ENCODE measurements at regions not wholly inside any gene's neighbourhood (a gene's known extent, or its start where the extent isn't known, plus 50 kb on each side); places are given as distances from the start of the nearest gene placed in this dataset.
"Not testable (repeated sequence)": the region's sequence is repeated elsewhere in the genome, so short reads cannot be mapped to it uniquely, and the experiment has no call there.

- Mint-ChIP-seq H3K9me3 (no peaks in the 10 kb centered on the region), H3K4me3 (no peak overlapping the region), H3K27ac (no peak overlapping the region), H3K4me1 (ENCODE audit: low read depth) (no peaks in the 10 kb centered on the region), H3K36me3 (ENCODE audit: low read depth) (no peaks in the 10 kb centered on the region), H3K27me3 (no peaks in the 10 kb centered on the region)
- POLR2A ChIA-PET, result no interaction called here
- ATAC-seq, result no peak
- TF ChIP-seq CTCF (IDR thresholded peaks at IDR 0.05), result no peak
- CTCF ChIA-PET, result no interaction called here
- DNase-seq, result no peak
- intact Hi-C loops (cut with micrococcal nuclease), result no loop called here
These were observed 340.9 kb upstream of the CTSO start for GRCh38 chr4:156294577-156294976.

- Mint-ChIP-seq H3K9me3 (no peaks in the 10 kb centered on the region), H3K27me3 (no peaks in the 10 kb centered on the region), H3K4me1 (ENCODE audit: low read depth) (no peaks in the 10 kb centered on the region), H3K27ac (no peak overlapping the region), H3K4me3 (no peak overlapping the region), H3K36me3 (ENCODE audit: low read depth) (no peaks in the 10 kb centered on the region)
- ChIA-PET POLR2A (no interaction called here), CTCF (no interaction called here)
- DNase-seq (no peak), ATAC-seq (no peak)
- TF ChIP-seq CTCF (IDR thresholded peaks at IDR 0.05), result no peak
- intact Hi-C loops (cut with micrococcal nuclease), result no loop called here
These were observed 340.1 kb upstream of the CTSO start for GRCh38 chr4:156293657-156294297.

GRCh38 chr4:156291317-156291716 is 337.7 kb upstream of the CTSO start:
- Mint-ChIP-seq H3K4me1 (ENCODE audit: low read depth) (no peaks in the 10 kb centered on the region), H3K27ac (no peak overlapping the region), H3K36me3 (ENCODE audit: low read depth) (no peaks in the 10 kb centered on the region), H3K4me3 (no peak overlapping the region), H3K9me3 (peaks cover 2% of the 10 kb centered on the region), H3K27me3 (no peaks in the 10 kb centered on the region)
- POLR2A ChIA-PET, result no interaction called here
- ATAC-seq (no peak), DNase-seq (no peak)
- intact Hi-C loops (cut with micrococcal nuclease), result no loop called here
- CTCF ChIA-PET, result no interaction called here
- no peak for TF ChIP-seq CTCF (IDR thresholded peaks at IDR 0.05)

GRCh38 chr4:156290811-156291210 is 337.1 kb upstream of the CTSO start:
- ATAC-seq, result no peak
- TF ChIP-seq CTCF (IDR thresholded peaks at IDR 0.05), result no peak
- intact Hi-C loops (cut with micrococcal nuclease), result no loop called here
- Mint-ChIP-seq H3K9me3 (peaks cover 2% of the 10 kb centered on the region), H3K36me3 (ENCODE audit: low read depth) (no peaks in the 10 kb centered on the region), H3K27me3 (no peaks in the 10 kb centered on the region), H3K27ac (no peak overlapping the region), H3K4me1 (ENCODE audit: low read depth) (no peaks in the 10 kb centered on the region), H3K4me3 (no peak overlapping the region)
- ChIA-PET POLR2A (no interaction called here), CTCF (no interaction called here)
- no peak for DNase-seq

- ATAC-seq; H3K27ac Mint-ChIP-seq; intact Hi-C loops (cut with micrococcal nuclease); H3K4me1 Mint-ChIP-seq (ENCODE audit: low read depth); H3K27me3 Mint-ChIP-seq; CTCF ChIA-PET; DNase-seq; H3K36me3 Mint-ChIP-seq (ENCODE audit: low read depth); POLR2A ChIA-PET; H3K9me3 Mint-ChIP-seq; H3K4me3 Mint-ChIP-seq: not testable (repeated sequence)
These were observed 336.4 kb upstream of the CTSO start for GRCh38 chr4:156290026-156290425.

GRCh38 chr4:156280686-156281085 is 327.0 kb upstream of the CTSO start:
- no peaks in the 10 kb centered on the region for H3K4me1 Mint-ChIP-seq (ENCODE audit: low read depth)
- no peak overlapping the region for H3K27ac Mint-ChIP-seq
- peaks cover 4% of the 10 kb centered on the region for H3K9me3 Mint-ChIP-seq
- no peak for TF ChIP-seq CTCF (IDR thresholded peaks at IDR 0.05)
- ChIA-PET CTCF (no interaction called here), POLR2A (no interaction called here)
- ATAC-seq (no peak), DNase-seq (no peak)
- intact Hi-C loops (cut with micrococcal nuclease), result no loop called here
- no peaks in the 10 kb centered on the region for H3K36me3 Mint-ChIP-seq (ENCODE audit: low read depth)
- no peak overlapping the region for H3K4me3 Mint-ChIP-seq
- no peaks in the 10 kb centered on the region for H3K27me3 Mint-ChIP-seq

All from activated CD8-positive, alpha-beta T cell treated with anti-CD3 and anti-CD28 coated beads for 36 hours (primary cell).